Thyroid gland (tissue), 4 donors: ENCODE measurements at regions not wholly inside any gene's neighbourhood (a gene's known extent, or its start where the extent isn't known, plus 50 kb on each side); places are given as distances from the start of the nearest gene placed in this dataset.

ENCODE experiments used
- CTCF ChIP-seq, 6 experiments: fragments of 200-600 bp in 3 of 6; fragments of 450-650 bp in 3 of 6; sonication (generic) in 3 of 6; IDR thresholded peaks; one replicate each; pipeline ENCODE4 v1.5.1; 2016 to 2019; ENCODE audit warnings: antibody characterized with exemption in 6 of 6, mild to moderate bottlenecking in 2 of 6, inconsistent platforms in 1 of 6, moderate library complexity in 1 of 6
- POLR2A ChIP-seq, 2 donors: fragments of 450-650 bp; IDR thresholded peaks; one replicate each; pipeline ENCODE4 v1.6.1; 2017; ENCODE audit warnings: antibody characterized with exemption in 2 of 2, mild to moderate bottlenecking in 2 of 2, moderate library complexity in 1 of 2

- TF ChIP-seq CTCF (IDR thresholded peaks at IDR 0.05) (no peak), POLR2A (IDR thresholded peaks at IDR 0.05) (no peak)
Measured at GRCh38 chr6:50952092-50952907, 133.6 kb downstream of the TFAP2B start.
